Activated CD8-positive, alpha-beta memory T cell treated with anti-CD3 and anti-CD28 coated beads for 4 hours (primary cell): ENCODE measurements at regions not wholly inside any gene's neighbourhood (a gene's known extent, or its start where the extent isn't known, plus 50 kb on each side); places are given as distances from the start of the nearest gene placed in this dataset.

ENCODE experiments used
- DNase-seq, 2 donors: peaks; one replicate each; pipeline ENCODE4 v3.0.0-alpha.2; 2020; ENCODE audit warnings: low read depth in 2 of 2

GRCh38 chr3:124402791-124403190, 327.5 kb upstream of the UMPS start:
- DNase-seq = no peak

- DNase-seq = no peak
These were observed 325.6 kb upstream of the UMPS start for GRCh38 chr3:124404621-124405020.

- DNase-seq = no peak
These were observed 323.0 kb upstream of the UMPS start for GRCh38 chr3:124407260-124407659.

- no peak for DNase-seq
These were observed 320.5 kb upstream of the UMPS start for GRCh38 chr3:124409650-124410275.

DNA sequence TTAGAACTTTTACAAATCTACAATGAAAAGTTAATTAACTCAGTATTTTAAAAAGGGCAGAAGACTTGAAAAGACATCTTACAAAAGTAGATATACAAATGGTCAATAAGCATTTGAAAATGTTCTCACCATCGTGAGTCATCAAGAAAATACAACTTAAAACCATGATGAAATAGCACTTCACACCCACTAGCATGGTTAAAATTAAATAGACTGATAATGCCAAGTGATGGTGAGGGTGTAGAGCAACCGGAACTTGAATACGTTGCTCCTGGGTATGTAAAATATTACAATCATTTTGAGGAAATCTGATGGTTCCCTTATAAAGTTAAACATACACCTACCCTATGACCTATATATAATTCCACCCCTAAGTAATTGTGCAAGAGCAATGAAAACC, 319.8 kb upstream of the UMPS start:
- no peak for DNase-seq

DNA sequence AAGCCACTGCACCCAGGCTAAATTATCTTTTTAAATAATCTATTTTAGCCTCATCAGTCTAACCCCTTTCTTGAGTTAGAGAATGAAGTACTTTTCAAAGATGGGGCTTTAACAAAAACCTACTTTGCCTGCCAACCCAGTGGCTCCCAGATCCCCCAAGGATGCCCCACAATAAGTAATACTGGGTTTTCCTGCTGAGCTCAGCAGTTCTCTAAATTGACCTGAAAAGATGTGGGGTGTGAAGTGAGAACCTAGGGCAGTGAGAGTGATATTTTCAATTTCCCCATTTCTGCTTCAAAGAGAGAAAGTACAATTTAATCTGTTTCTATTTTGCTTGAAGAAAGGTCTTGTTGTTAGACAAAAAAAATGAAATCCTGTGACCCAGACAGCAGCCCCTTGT, 318.5 kb upstream of the UMPS start:
- DNase-seq = no peak

DNA sequence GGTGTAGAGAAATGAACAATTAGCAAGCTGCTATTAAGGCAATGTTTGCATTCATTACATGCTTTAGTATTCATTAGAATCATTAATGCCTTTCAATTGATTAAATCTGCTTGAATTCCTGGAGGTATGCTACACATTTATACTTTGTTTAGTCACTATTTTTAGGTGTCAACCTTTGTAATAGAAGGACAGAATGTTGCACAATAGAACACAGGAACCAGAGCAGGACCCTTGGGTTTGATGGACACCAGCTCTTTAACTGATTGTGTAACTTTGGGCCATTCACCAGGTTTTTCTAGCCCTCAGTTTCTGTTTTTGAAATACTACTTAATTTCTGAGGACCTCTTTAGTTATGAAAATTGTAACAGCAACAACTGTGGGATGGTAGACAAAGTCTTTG, 317.6 kb upstream of the UMPS start:
- DNase-seq = no peak

DNA sequence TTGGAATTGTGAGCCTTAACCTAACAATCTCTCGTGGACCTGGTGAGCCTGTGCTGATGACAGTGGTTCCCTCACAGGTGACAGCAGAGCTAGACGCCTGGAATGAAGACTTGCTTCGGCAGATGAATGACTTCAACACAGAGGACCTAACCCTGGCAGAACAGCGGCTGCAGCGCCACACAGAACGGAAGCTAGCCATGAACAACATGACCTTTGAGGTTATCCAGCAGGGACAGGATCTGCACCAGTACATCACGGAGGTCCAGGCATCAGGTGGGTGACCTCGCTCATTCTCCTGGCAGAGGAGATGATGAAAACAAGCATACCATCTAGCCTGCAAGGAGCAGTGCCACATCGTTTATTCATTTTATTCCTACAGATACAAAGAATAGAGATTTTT, 316.9 kb upstream of the UMPS start:
- no peak for DNase-seq

GRCh38 chr3:124413989-124414598, 316.2 kb upstream of the UMPS start:
- DNase-seq = no peak

DNA sequence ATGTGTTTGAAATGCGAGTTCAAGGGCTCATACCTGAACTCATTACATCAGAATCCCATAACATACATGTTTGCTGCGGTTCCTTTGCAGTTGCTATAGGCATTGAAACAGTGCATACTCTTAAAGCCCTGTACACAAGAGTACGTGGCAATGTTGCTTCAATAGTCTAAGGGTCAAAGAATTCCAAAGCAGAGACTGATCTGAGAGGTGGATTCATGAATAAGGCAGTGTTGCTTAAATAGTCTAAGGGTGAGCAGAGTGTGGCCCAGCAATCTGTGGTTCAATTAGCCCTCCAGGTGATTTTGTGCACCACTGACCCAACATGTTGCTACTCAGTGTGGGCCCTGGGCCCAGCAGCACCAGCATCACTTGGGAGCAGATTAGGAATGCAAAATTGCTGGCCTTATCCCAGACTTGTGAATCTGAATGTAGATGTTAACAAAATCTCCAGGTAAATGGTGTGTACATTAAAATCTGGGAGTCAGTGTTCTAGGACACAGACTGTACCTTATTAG, 314.7 kb upstream of the UMPS start:
- no peak for DNase-seq

DNA sequence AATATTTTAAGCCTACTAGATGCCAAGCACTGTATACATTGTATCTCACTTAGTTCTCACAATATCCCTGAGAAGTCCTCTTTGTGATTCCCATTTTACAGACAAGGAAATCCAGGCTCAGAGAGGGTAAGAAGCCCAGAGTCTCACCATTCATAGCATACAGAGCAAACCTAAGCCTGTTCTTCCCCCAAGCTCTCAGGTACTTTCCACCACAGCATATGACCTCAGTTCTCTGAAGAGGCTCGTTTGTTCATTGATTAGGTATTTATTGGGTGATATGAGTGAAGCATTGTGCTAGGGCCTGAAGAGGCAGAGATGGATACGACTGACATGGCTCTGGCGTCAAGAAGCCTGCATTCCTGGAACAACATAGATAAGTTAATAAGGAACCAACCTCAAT, 310.9 kb upstream of the UMPS start:
- DNase-seq = no peak

DNA sequence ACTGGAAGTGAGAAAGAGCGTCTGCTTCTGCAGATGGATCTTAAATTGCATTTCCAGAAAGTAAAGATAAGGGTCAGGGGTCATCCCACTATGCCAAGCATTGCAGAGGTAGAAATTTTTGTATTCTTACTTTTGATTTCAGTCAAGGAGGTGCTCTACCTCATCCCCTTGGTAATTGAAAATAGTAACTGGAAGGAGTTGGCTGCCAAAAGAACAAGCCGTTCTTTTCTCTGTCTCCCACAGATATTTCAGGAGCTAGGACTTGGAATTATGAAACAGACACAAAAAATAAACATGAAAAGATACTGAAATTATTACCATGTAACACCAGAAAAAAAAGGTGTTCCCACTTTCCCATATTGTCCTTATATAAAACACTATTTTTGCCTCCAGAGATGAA, 309.9 kb upstream of the UMPS start:
- DNase-seq = no peak

DNA sequence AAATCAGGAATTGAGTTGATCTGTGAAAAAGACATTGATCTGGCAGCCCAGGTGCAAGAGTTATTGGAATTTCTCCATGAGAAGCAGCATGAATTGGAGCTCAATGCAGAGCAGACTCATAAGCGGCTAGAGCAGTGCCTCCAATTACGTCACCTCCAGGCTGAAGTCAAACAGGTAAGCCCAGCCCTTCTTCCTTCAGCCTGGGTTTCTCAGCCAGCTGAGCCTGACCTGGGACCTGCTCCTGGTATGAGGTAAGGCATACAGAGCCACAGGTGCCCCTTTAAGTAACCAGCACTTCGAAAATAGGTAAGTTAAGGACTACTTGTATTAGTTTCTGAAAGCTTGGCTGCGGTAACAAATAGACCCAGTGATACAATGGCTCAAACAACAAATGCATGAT, 307.4 kb upstream of the UMPS start:
- DNase-seq = no peak

- DNase-seq = no peak
These were observed 305.9 kb upstream of the UMPS start for GRCh38 chr3:124424396-124424795.

DNA sequence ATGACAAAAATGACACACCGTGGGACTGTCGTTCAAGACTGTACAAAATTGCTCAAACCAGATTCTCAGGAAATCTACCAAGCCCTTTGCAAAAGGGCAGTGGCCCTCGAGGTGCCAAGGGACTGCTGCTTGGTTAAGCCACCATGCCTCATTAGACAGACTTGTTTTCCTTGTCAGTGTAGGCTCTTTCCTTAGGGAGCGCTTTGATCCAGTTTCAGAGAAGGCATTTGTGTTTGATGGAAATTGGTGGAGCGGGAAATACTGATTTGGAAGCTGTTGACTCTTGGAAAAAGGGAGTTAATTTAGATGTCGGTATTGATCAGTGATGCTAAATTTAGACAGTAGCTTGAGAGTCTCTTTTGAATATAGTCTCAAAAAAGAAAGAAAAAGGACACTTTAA, 304.3 kb upstream of the UMPS start:
- no peak for DNase-seq

GRCh38 chr3:124428372-124429128, 301.7 kb upstream of the UMPS start:
- DNase-seq = no peak

- DNase-seq = no peak
These were observed 301.0 kb upstream of the UMPS start for GRCh38 chr3:124429129-124429815.

GRCh38 chr3:124431331-124431994, 298.8 kb upstream of the UMPS start:
- DNase-seq = no peak

GRCh38 chr3:124434176-124434575, 296.1 kb upstream of the UMPS start:
- DNase-seq = no peak

- no peak for DNase-seq
These were observed 294.8 kb upstream of the UMPS start for GRCh38 chr3:124435467-124435866.

GRCh38 chr3:124438813-124439212, 291.4 kb upstream of the UMPS start:
- no peak for DNase-seq

DNA sequence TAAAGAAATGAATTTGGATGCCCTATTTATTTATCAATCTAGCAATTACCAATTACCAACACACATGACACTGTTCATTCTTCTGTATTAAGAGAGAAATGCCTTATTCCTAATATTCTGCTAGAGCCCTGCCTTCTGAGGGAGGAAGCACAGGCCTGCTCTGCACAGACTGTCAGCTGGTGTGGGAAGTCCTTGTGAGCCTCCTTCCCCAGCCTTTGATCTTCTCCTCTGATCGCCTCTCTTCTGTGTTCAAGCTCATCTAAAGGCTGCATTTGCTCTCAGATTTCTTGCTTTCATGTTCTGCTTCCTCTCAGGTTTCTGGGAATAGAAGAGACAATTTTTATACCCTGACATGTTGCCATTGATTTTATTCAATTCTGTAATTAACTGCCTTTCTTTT, 290.6 kb upstream of the UMPS start:
- DNase-seq = no peak
